Keratinocyte (primary cell): ENCODE measurements at regions not wholly inside any gene's neighbourhood (a gene's known extent, or its start where the extent isn't known, plus 50 kb on each side); places are given as distances from the start of the nearest gene placed in this dataset.

Experiments
- EZH2 ChIP-seq: IDR thresholded peaks from one replicate; pipeline ENCODE4 v1.6.1; 2012; ENCODE audit warnings: inconsistent platforms, mild to moderate bottlenecking, low read length, moderate library complexity
- TF ChIP-seq, protein P1 (sequence below), 3 experiments: IDR thresholded peaks in 1 of 3; conservative IDR thresholded peaks in 1 of 3; optimal IDR thresholded peaks in 1 of 3; 2 replicates in 2 of 3; 3 replicates in 1 of 3; pipeline versions ENCODE3 to v1.5.1; 2011; ENCODE audit warnings: low read length in 3 of 3, mild to moderate bottlenecking in 3 of 3, moderate library complexity in 2 of 3, control low read depth in 1 of 3, inconsistent platforms in 1 of 3; ENCODE audit not compliant: insufficient read depth in 2 of 3; ENCODE audit errors: extremely low read depth in 1 of 3

DNA sequence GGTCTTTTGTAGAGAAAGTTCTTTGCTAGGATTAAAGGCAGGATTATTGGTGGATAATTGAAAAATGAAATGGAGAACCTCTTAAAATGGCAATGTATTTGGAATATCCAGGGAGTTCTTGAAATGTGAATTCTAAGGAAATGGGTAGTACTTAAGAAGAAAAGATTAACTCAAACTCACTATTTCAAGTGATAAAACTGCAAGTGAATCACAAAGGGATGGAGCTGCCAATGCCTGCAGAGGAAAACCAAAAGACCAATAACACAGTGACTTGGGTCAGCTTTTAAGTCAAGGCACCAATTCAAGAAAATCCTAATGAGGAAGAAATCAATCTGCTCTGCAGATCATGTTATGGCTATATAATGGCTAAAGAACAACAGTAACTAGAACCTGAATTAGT, 67.6 kb upstream of the ETAA1 start:
- TF ChIP-seq, protein P1, sequence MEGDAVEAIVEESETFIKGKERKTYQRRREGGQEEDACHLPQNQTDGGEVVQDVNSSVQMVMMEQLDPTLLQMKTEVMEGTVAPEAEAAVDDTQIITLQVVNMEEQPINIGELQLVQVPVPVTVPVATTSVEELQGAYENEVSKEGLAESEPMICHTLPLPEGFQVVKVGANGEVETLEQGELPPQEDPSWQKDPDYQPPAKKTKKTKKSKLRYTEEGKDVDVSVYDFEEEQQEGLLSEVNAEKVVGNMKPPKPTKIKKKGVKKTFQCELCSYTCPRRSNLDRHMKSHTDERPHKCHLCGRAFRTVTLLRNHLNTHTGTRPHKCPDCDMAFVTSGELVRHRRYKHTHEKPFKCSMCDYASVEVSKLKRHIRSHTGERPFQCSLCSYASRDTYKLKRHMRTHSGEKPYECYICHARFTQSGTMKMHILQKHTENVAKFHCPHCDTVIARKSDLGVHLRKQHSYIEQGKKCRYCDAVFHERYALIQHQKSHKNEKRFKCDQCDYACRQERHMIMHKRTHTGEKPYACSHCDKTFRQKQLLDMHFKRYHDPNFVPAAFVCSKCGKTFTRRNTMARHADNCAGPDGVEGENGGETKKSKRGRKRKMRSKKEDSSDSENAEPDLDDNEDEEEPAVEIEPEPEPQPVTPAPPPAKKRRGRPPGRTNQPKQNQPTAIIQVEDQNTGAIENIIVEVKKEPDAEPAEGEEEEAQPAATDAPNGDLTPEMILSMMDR (optimal IDR thresholded peaks at IDR 0.05 in 1 of 3, IDR thresholded peaks at IDR 0.05 in 1 of 3, conservative IDR thresholded peaks at IDR 0.05 in 1 of 3; ENCODE audit: extremely low read depth in 1 of 3, insufficient read depth in 2 of 3, low read length in 3 of 3): no peak
- TF ChIP-seq EZH2: no peak
